Neural crest cell (in vitro differentiated cells): ENCODE measurements at regions not wholly inside any gene's neighbourhood (a gene's known extent, or its start where the extent isn't known, plus 50 kb on each side); places are given as distances from the start of the nearest gene placed in this dataset.

Experiments used
- DNase-seq: peaks from one replicate; pipeline ENCODE4 v3.0.0; 2021; ENCODE audit warnings: low read depth, mixed read lengths, low spot score
- H3K27ac Mint-ChIP-seq: one replicate; pipeline ENCODE4 v1.8.0; 2021; ENCODE audit warnings: mild to moderate bottlenecking, mixed read lengths; ENCODE audit not compliant: unreplicated experiment
- H3K27me3 Mint-ChIP-seq: 2 replicates; pipeline ENCODE4 v1.8.0; 2021; ENCODE audit warnings: low read depth, mild to moderate bottlenecking, mixed read lengths
- H3K36me3 Mint-ChIP-seq: 2 replicates; pipeline ENCODE4 v1.8.0; 2021; ENCODE audit warnings: low read depth, mild to moderate bottlenecking, mixed read lengths
- H3K4me1 Mint-ChIP-seq: 2 replicates; pipeline ENCODE4 v1.8.0; 2021; ENCODE audit warnings: mixed read lengths
- H3K4me3 Mint-ChIP-seq: one replicate; pipeline ENCODE4 v1.8.0; 2021; ENCODE audit warnings: mild to moderate bottlenecking, mixed read lengths
- H3K9me3 Mint-ChIP-seq: 2 replicates; pipeline ENCODE4 v1.8.0; 2021; ENCODE audit warnings: mixed read lengths
- TF ChIP-seq, protein P1 (sequence below): fragments of 200-600 bp; sonication (generic); conservative IDR thresholded peaks from 2 replicates; pipeline ENCODE4 v1.5.0; 2021; ENCODE audit warnings: antibody characterized with exemption, mild to moderate bottlenecking

DNA sequence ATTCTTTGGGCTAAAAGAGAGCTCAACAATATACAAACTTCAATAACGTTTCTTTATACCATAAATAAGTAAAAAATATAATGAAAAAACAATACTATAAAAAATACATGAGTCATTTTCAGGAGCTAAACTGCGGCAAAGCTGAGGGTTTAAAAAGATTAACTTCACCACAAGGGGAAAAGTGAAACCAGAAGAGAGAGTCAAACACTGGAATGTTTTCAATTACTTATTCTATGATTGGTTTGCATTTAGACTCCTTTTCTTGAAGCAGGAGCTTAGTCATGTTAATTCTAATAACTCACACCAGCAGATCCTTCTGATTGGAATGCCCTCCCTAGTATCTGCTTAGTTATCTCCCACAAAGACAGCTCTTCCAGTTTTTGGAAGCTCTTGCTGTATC is 627.3 kb downstream of the UTRN start:
- Mint-ChIP-seq H3K27me3 (no peaks in the 10 kb centered on the region), H3K27ac (no peak overlapping the region), H3K4me3 (no peak overlapping the region), H3K9me3 (peaks cover 8% of the 10 kb centered on the region), H3K4me1 (peaks cover 6% of the 10 kb centered on the region), H3K36me3 (peaks cover 2% of the 10 kb centered on the region)
- no peak for DNase-seq
- TF ChIP-seq, protein P1, sequence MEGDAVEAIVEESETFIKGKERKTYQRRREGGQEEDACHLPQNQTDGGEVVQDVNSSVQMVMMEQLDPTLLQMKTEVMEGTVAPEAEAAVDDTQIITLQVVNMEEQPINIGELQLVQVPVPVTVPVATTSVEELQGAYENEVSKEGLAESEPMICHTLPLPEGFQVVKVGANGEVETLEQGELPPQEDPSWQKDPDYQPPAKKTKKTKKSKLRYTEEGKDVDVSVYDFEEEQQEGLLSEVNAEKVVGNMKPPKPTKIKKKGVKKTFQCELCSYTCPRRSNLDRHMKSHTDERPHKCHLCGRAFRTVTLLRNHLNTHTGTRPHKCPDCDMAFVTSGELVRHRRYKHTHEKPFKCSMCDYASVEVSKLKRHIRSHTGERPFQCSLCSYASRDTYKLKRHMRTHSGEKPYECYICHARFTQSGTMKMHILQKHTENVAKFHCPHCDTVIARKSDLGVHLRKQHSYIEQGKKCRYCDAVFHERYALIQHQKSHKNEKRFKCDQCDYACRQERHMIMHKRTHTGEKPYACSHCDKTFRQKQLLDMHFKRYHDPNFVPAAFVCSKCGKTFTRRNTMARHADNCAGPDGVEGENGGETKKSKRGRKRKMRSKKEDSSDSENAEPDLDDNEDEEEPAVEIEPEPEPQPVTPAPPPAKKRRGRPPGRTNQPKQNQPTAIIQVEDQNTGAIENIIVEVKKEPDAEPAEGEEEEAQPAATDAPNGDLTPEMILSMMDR = peak; percentile 20

GRCh38 chr6:144918073-144918472 is 632.9 kb downstream of the UTRN start:
- H3K27ac Mint-ChIP-seq = no peak overlapping the region

DNA sequence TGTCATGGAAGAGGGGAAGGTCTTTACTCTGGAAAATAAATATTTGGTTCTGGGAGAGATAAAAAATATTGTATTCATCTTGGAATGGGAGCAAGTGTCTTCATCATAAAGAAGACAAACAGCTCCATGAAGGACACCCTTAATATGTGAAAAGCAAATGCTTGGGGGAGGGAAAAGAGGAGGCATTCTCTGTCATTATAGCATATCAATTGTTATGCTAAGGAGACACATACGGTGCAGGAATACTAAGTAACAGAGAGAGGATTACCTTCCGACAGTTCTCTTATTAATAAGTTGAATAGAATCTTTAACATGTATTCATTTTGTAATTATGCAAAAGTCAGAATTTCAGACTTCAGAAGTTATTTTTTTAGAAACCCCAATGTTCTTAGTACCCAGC is 634.4 kb downstream of the UTRN start:
- H3K27ac Mint-ChIP-seq = no peak overlapping the region
- peaks cover 11% of the 10 kb centered on the region for H3K4me1 Mint-ChIP-seq
- no peaks in the 10 kb centered on the region for H3K36me3 Mint-ChIP-seq
- TF ChIP-seq, protein P1 = no peak
- H3K27me3 Mint-ChIP-seq = no peaks in the 10 kb centered on the region
- no peak for DNase-seq
- no peak overlapping the region for H3K4me3 Mint-ChIP-seq
- H3K9me3 Mint-ChIP-seq = peaks cover 5% of the 10 kb centered on the region

More at GRCh38 chr6:144918073-144918472, 632.9 kb downstream of the UTRN start:
- Mint-ChIP-seq H3K36me3 (no peaks in the 10 kb centered on the region), H3K4me3 (no peak overlapping the region), H3K27me3 (no peaks in the 10 kb centered on the region), H3K9me3 (peaks cover 3% of the 10 kb centered on the region), H3K4me1 (peaks cover 11% of the 10 kb centered on the region)
- TF ChIP-seq, protein P1 = no peak
- no peak for DNase-seq

DNA sequence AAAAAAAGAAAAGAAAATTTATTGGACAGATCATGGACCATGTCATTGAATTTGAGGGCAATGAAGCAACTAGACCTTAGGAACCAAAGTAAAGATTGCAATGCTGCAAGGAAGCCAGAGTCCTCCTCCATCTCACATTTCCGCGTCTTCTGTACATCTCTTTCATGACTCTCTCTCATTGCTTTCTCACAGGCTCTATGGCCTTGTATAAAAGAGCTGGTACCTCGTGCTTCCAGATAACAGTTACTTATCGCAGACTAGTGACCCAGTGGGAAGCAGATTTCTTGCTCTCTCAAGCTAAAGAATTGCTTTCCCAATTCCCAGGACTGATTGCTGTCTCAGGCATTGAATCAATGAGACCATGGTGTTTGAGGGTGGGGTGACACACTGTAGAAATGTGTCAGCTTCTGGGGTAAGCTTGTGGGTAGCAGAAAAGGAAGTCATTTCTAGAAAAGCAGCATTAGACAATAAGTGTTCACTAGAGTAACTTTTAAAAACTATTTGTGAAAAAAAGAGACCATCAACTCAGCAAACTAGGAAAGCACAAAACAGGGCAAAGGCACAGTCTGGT is 635.3 kb downstream of the UTRN start:
- H3K27ac Mint-ChIP-seq = peak overlapping the region; percentile 4
- no peaks in the 10 kb centered on the region for H3K36me3 Mint-ChIP-seq
- H3K27me3 Mint-ChIP-seq = no peaks in the 10 kb centered on the region
- H3K9me3 Mint-ChIP-seq = peaks cover 7% of the 10 kb centered on the region
- no peak overlapping the region for H3K4me3 Mint-ChIP-seq
- TF ChIP-seq, protein P1 = no peak
- peaks cover 11% of the 10 kb centered on the region for H3K4me1 Mint-ChIP-seq
- no peak for DNase-seq

GRCh38 chr6:144921206-144921975 is 636.3 kb downstream of the UTRN start:
- Mint-ChIP-seq H3K27ac (peak overlapping the region; percentile 47), H3K9me3 (peaks cover 7% of the 10 kb centered on the region), H3K4me1 (peaks cover 11% of the 10 kb centered on the region), H3K27me3 (no peaks in the 10 kb centered on the region), H3K36me3 (no peaks in the 10 kb centered on the region), H3K4me3 (no peak overlapping the region)
- DNase-seq = no peak
- TF ChIP-seq, protein P1 = no peak
